ENCODE measurements at regions not wholly inside any gene's neighbourhood (a gene's known extent, or its start where the extent isn't known, plus 50 kb on each side); places are given as distances from the start of the nearest gene placed in this dataset.

DNA sequence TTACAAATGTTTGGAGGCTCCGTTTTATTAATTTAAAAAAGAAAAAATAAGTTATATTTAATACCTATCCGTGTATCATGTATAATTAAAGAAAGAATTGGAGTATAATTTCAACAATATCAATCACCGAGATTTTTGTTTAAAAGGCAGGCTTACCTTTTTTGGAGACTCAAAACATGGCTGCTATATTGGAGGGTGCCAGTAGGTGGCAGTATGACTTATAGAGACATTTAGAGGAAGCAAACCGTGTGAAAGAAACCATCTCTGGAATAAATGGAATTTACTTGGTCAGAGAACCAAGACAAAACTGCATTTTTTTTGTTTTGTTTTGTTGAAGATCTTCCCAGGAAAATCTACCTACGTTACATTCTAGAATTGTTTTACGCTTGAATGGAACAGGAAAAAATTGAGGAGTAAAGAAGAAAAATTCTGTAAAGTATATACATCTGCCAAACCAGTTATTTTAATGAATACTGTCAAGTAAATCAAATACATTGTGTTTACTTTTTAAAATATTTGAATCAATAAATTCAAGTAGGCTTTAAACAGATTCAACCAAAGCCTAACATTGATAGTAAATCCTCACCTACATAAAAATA is 802.6 kb upstream of the ALCAM start:
- intact Hi-C loops (cut with DNase I), result no loop called here
- ATAC-seq (no peak), DNase-seq (no peak)
- WGBS, 3 donors, result 61 to 66% (median 64%) methylated on average over 6 of the region's 6 CpGs
- Histone ChIP-seq H3K27me3 (ENCODE audit: insufficient read depth in 3 of 3, low read length in 2 of 3) (no peaks in the 10 kb centered on the region), H3K9me3 (no peaks in the 10 kb centered on the region), H3K36me3 (ENCODE audit: insufficient read depth in 1 of 2, low read depth in 1 of 2) (no peaks in the 10 kb centered on the region), H3K27ac (no peak overlapping the region), H3K4me3 (no peak overlapping the region), H3K4me1 (no peaks in the 10 kb centered on the region)
- TF ChIP-seq, protein P1, sequence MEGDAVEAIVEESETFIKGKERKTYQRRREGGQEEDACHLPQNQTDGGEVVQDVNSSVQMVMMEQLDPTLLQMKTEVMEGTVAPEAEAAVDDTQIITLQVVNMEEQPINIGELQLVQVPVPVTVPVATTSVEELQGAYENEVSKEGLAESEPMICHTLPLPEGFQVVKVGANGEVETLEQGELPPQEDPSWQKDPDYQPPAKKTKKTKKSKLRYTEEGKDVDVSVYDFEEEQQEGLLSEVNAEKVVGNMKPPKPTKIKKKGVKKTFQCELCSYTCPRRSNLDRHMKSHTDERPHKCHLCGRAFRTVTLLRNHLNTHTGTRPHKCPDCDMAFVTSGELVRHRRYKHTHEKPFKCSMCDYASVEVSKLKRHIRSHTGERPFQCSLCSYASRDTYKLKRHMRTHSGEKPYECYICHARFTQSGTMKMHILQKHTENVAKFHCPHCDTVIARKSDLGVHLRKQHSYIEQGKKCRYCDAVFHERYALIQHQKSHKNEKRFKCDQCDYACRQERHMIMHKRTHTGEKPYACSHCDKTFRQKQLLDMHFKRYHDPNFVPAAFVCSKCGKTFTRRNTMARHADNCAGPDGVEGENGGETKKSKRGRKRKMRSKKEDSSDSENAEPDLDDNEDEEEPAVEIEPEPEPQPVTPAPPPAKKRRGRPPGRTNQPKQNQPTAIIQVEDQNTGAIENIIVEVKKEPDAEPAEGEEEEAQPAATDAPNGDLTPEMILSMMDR (IDR thresholded peaks at IDR 0.05), result peak; percentile 40

DNA sequence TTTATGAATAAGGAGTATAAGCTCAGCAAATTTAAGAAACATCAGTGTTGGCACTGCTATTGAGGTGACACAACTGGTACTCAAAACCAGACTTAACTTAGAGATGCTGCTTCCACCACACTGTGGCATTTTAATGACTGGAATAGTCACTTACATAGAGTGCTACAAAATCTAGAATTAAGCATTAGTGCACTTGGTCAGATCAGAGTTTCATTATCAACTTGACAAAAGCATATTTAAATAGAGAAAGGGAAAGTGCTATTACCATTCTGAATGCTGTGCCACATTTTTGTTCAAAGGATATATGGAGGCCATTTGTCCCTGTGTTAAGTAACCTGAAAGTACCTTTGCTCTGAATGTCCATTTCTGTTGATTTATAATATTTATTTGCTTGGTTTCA is 800.7 kb upstream of the ALCAM start:
- no peak overlapping the region for H3K4me3 ChIP-seq
- intact Hi-C loops (cut with DNase I), result no loop called here
- DNase-seq (no peak), ATAC-seq (no peak)
- no peaks in the 10 kb centered on the region for H3K9me3 ChIP-seq
- H3K4me1 ChIP-seq, result no peaks in the 10 kb centered on the region
- H3K27ac ChIP-seq, result no peak overlapping the region
- TF ChIP-seq, protein P1 (IDR thresholded peaks at IDR 0.05), result no peak
- H3K27me3 ChIP-seq (ENCODE audit: insufficient read depth in 3 of 3, low read length in 2 of 3), result no peaks in the 10 kb centered on the region
- no peaks in the 10 kb centered on the region for H3K36me3 ChIP-seq (ENCODE audit: insufficient read depth in 1 of 2, low read depth in 1 of 2)

DNA sequence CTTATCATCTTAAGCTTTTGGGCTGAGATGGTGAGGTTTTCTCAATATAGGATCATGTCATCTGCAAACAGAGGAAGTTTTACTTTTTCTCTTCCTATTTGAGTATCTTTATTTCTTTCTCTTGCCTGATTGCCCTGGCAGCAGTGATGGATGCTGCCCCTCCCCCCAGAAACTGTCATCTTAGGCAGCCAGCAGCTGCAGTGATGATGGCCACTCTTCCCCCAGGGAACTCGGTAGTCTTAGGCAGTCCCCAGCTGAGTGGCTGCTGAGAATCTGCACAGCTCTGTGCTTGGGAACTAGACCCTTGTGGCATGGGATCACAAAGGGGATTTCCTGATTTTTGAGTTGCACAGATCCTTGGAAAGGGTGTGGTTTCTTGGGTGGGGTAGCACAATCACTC is 791.1 kb upstream of the ALCAM start:
- ATAC-seq, result no peak
- WGBS, 3 donors, result 65 to 68% (median 68%) methylated on average over 1 of the region's 1 CpG
- TF ChIP-seq, protein P1 (IDR thresholded peaks at IDR 0.05), result no peak
- Histone ChIP-seq H3K9me3 (no peaks in the 10 kb centered on the region), H3K4me3 (no peak overlapping the region), H3K27ac (no peak overlapping the region), H3K36me3 (ENCODE audit: insufficient read depth in 1 of 2, low read depth in 1 of 2) (no peaks in the 10 kb centered on the region), H3K4me1 (no peaks in the 10 kb centered on the region), H3K27me3 (ENCODE audit: insufficient read depth in 3 of 3, low read length in 2 of 3) (no peaks in the 10 kb centered on the region)
- DNase-seq, result no peak
- intact Hi-C loops (cut with DNase I), result no loop called here

DNA sequence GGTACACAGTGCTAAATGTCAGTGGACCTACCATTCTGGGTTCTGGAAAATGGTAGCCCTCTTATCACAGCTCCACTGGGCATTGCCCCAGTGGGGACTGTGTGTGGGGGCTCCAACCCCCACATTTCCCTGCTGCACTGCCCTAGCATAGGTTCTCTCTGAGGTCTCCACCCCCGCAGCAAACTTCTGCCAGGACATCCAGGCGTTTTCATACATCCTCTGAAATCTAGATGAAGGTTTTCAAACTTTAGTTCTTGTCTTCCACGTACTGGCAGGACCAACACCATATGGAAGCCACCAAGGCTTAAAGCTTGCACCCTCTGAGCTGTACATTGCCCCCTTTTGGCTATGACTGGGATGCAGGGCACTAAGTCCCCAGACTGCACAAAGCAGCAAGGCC is 788.2 kb upstream of the ALCAM start:
- Histone ChIP-seq H3K36me3 (ENCODE audit: insufficient read depth in 1 of 2, low read depth in 1 of 2) (no peaks in the 10 kb centered on the region), H3K4me3 (no peak overlapping the region), H3K9me3 (no peaks in the 10 kb centered on the region), H3K27me3 (ENCODE audit: insufficient read depth in 3 of 3, low read length in 2 of 3) (no peaks in the 10 kb centered on the region), H3K27ac (no peak overlapping the region), H3K4me1 (no peaks in the 10 kb centered on the region)
- no peak for DNase-seq
- intact Hi-C loops (cut with DNase I), result no loop called here
- TF ChIP-seq, protein P1 (IDR thresholded peaks at IDR 0.05), result no peak
- ATAC-seq, result no peak
- WGBS, 3 donors, result 70 to 77% (median 72%) methylated on average over 3 of the region's 3 CpGs

DNA sequence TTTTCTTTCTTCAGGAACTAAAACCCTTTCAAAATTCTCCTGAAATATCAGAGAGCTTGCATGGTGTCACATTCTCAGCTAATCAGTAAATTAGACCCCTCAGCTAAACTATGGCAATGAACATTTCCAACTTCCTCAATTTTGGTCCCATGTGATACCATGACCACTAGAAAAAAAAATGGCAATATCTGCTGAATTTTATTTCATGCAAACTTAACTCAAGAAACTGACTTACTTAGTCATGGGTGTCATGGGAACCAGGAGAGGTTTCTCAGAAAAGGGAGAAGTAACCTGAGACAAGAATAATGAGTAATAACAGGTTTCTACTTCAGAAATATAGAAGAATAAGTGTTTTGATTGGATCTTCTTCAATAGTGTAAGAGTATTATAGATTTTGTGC is 784.6 kb upstream of the ALCAM start:
- no peak for DNase-seq
- Histone ChIP-seq H3K9me3 (no peaks in the 10 kb centered on the region), H3K27me3 (ENCODE audit: insufficient read depth in 3 of 3, low read length in 2 of 3) (no peaks in the 10 kb centered on the region), H3K4me3 (no peak overlapping the region), H3K4me1 (no peaks in the 10 kb centered on the region), H3K27ac (no peak overlapping the region), H3K36me3 (ENCODE audit: insufficient read depth in 1 of 2, low read depth in 1 of 2) (no peaks in the 10 kb centered on the region)
- intact Hi-C loops (cut with DNase I), result no loop called here
- TF ChIP-seq, protein P1 (IDR thresholded peaks at IDR 0.05), result no peak
- no peak for ATAC-seq

Measured in psoas muscle (tissue), 7 donors.